Glutamatergic neuron (in vitro differentiated cells): ENCODE measurements at regions not wholly inside any gene's neighbourhood (a gene's known extent, or its start where the extent isn't known, plus 50 kb on each side); places are given as distances from the start of the nearest gene placed in this dataset.

Source experiments
- DNase-seq: peaks from one replicate; pipeline ENCODE4 v3.0.0; 2022
- H3K27ac Mint-ChIP-seq: one replicate; pipeline ENCODE4 v1.8.0; 2020; ENCODE audit warnings: mild to moderate bottlenecking, mixed read lengths, inconsistent platforms; ENCODE audit not compliant: unreplicated experiment
- H3K27me3 Mint-ChIP-seq: one replicate; pipeline ENCODE4 v1.8.0; 2020; ENCODE audit warnings: mild to moderate bottlenecking, moderate library complexity, mixed read lengths, inconsistent platforms; ENCODE audit not compliant: unreplicated experiment
- H3K36me3 Mint-ChIP-seq: one replicate; pipeline ENCODE4 v1.8.0; 2020; ENCODE audit warnings: mild to moderate bottlenecking, mixed read lengths, inconsistent platforms; ENCODE audit not compliant: unreplicated experiment
- H3K4me1 Mint-ChIP-seq: one replicate; pipeline ENCODE4 v1.8.0; 2020; ENCODE audit warnings: mild to moderate bottlenecking, low read depth, mixed read lengths, inconsistent platforms; ENCODE audit not compliant: unreplicated experiment
- H3K4me3 Mint-ChIP-seq: one replicate; pipeline ENCODE4 v1.8.0; 2020; ENCODE audit warnings: mild to moderate bottlenecking, mixed read lengths, inconsistent platforms; ENCODE audit not compliant: unreplicated experiment
- H3K9me3 Mint-ChIP-seq: one replicate; pipeline ENCODE4 v1.8.0; 2020; ENCODE audit warnings: mild to moderate bottlenecking, moderate library complexity, mixed read lengths, inconsistent platforms; ENCODE audit not compliant: unreplicated experiment
- CTCF ChIP-seq: fragments of 200-600 bp; sonication (generic); IDR thresholded peaks from one replicate; pipeline ENCODE4 v1.5.0; 2021; ENCODE audit not compliant: partially characterized antibody, unreplicated experiment

DNA sequence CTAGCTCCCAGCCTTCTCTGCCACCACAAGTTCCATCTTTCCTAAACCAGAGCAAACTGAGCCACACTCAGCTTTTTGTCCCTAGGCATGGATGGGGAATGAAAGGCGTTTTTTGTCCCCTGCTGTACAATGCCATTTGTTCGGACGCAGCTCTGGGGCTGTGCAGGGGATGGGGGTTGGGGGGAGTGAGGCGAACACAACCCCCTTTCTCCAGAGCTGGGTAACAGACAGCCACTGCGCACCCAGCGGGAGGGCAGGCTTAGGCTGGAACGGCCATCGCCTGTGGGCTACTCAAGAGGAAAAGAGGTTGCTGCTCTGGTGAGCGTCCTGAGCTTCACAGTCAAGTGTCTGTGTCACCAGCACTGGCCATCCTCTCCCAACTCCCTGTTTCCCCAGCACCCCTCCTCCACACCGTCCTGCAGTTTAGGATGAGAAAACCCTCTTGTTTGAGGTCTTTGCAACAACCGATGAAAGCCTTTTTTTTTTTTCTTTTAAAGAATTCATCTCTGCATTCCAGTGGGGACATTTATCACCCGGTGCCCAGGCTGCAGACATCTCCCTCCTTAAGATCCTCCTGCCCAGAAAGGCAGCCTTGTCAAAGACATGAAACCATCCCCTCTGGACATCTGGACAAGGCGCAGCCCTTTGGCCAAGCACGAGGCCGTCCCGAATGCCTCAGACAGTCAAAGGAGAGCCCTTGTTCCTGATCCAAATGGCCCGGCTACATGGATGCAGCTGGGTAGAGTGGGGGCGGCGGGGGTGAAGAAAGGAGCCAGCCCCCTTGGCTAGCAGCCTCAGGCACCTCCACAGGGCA is 419.6 kb downstream of the BCOR start:
- no peak for DNase-seq

GRCh38 chrX:39678914-39679313 is 418.8 kb downstream of the BCOR start:
- Mint-ChIP-seq H3K4me1 (no peaks in the 10 kb centered on the region), H3K9me3 (no peaks in the 10 kb centered on the region), H3K4me3 (no peak overlapping the region), H3K27me3 (no peaks in the 10 kb centered on the region), H3K27ac (no peak overlapping the region), H3K36me3 (no peaks in the 10 kb centered on the region)
- TF ChIP-seq CTCF = no peak
- DNase-seq = no peak

More for the DNA sequence above, 419.6 kb downstream of the BCOR start:
- TF ChIP-seq CTCF = no peak
- Mint-ChIP-seq H3K36me3 (no peaks in the 10 kb centered on the region), H3K27me3 (no peaks in the 10 kb centered on the region), H3K4me1 (no peaks in the 10 kb centered on the region), H3K27ac (no peak overlapping the region), H3K9me3 (peaks cover 2% of the 10 kb centered on the region), H3K4me3 (no peak overlapping the region)

- H3K9me3 Mint-ChIP-seq = no peaks in the 10 kb centered on the region
- DNase-seq = no peak
- no peak overlapping the region for H3K27ac Mint-ChIP-seq
- no peaks in the 10 kb centered on the region for H3K27me3 Mint-ChIP-seq
- no peak overlapping the region for H3K4me3 Mint-ChIP-seq
- TF ChIP-seq CTCF = no peak
- H3K4me1 Mint-ChIP-seq = no peaks in the 10 kb centered on the region
- no peaks in the 10 kb centered on the region for H3K36me3 Mint-ChIP-seq
Observed at GRCh38 chrX:39679497-39680157, 418.1 kb downstream of the BCOR start.

DNA sequence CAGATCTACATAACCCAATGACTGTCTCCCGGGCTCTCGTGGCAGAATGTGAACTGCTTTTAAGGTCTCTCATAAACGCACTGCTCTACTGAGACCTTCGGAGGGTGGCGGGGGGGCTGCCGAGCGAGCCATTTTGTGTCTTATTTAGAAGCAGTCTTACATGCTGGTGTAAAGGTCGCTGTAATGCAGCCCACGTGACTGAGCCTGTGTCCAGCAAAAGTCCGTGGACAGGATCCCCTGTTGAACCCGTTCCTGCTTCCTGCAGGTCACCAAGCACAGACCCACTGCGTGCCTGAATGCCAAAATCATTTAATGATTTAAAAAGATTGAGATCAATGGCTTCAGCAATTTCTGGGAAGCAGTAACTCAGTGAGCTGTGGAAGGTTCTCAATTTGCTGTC is 415.9 kb downstream of the BCOR start:
- H3K36me3 Mint-ChIP-seq = no peaks in the 10 kb centered on the region
- H3K27ac Mint-ChIP-seq = no peak overlapping the region
- H3K4me3 Mint-ChIP-seq = no peak overlapping the region
- peaks cover 4% of the 10 kb centered on the region for H3K9me3 Mint-ChIP-seq
- no peaks in the 10 kb centered on the region for H3K4me1 Mint-ChIP-seq
- no peak for DNase-seq
- no peak for TF ChIP-seq CTCF
- no peaks in the 10 kb centered on the region for H3K27me3 Mint-ChIP-seq

- Mint-ChIP-seq H3K9me3 (peaks cover 4% of the 10 kb centered on the region), H3K36me3 (no peaks in the 10 kb centered on the region), H3K4me3 (no peak overlapping the region), H3K4me1 (no peaks in the 10 kb centered on the region), H3K27ac (no peak overlapping the region), H3K27me3 (no peaks in the 10 kb centered on the region)
- no peak for TF ChIP-seq CTCF
- DNase-seq = no peak
Observed at GRCh38 chrX:39682778-39683177, 415.0 kb downstream of the BCOR start.
